Glutamatergic neuron (in vitro differentiated cells): ENCODE measurements at regions not wholly inside any gene's neighbourhood (a gene's known extent, or its start where the extent isn't known, plus 50 kb on each side); places are given as distances from the start of the nearest gene placed in this dataset.
"Not testable (repeated sequence)": the region's sequence is repeated elsewhere in the genome, so short reads cannot be mapped to it uniquely, and the experiment has no call there.

Source experiments
- DNase-seq: peaks from one replicate; pipeline ENCODE4 v3.0.0; 2022
- H3K27ac Mint-ChIP-seq: one replicate; pipeline ENCODE4 v1.8.0; 2020; ENCODE audit warnings: mild to moderate bottlenecking, mixed read lengths, inconsistent platforms; ENCODE audit not compliant: unreplicated experiment
- H3K27me3 Mint-ChIP-seq: one replicate; pipeline ENCODE4 v1.8.0; 2020; ENCODE audit warnings: mild to moderate bottlenecking, moderate library complexity, mixed read lengths, inconsistent platforms; ENCODE audit not compliant: unreplicated experiment
- H3K36me3 Mint-ChIP-seq: one replicate; pipeline ENCODE4 v1.8.0; 2020; ENCODE audit warnings: mild to moderate bottlenecking, mixed read lengths, inconsistent platforms; ENCODE audit not compliant: unreplicated experiment
- H3K4me1 Mint-ChIP-seq: one replicate; pipeline ENCODE4 v1.8.0; 2020; ENCODE audit warnings: mild to moderate bottlenecking, low read depth, mixed read lengths, inconsistent platforms; ENCODE audit not compliant: unreplicated experiment
- H3K4me3 Mint-ChIP-seq: one replicate; pipeline ENCODE4 v1.8.0; 2020; ENCODE audit warnings: mild to moderate bottlenecking, mixed read lengths, inconsistent platforms; ENCODE audit not compliant: unreplicated experiment
- H3K9me3 Mint-ChIP-seq: one replicate; pipeline ENCODE4 v1.8.0; 2020; ENCODE audit warnings: mild to moderate bottlenecking, moderate library complexity, mixed read lengths, inconsistent platforms; ENCODE audit not compliant: unreplicated experiment
- CTCF ChIP-seq: fragments of 200-600 bp; sonication (generic); IDR thresholded peaks from one replicate; pipeline ENCODE4 v1.5.0; 2021; ENCODE audit not compliant: partially characterized antibody, unreplicated experiment

DNA sequence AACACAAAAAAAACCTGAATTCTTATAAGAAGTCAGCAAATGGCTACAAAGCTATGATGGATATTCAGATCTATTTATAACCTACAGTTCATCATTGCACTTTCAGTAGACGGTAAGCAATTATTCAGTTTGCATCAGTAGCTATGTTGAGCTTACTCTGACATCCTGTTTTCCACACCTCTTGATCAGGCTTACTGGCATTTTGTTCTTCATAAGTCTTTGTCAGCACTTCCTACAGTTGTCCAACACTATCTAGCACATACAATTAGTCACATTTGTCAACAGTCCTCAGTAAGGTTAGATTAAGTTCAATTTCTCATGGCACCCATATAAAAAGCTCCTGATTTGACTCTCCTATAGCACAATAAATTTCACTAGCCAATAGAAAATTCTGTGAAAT, 71.2 kb upstream of the ST3GAL6 start:
- no peak for TF ChIP-seq CTCF
- H3K9me3 Mint-ChIP-seq: no peaks in the 10 kb centered on the region
- H3K36me3 Mint-ChIP-seq: no peaks in the 10 kb centered on the region
- no peak overlapping the region for H3K27ac Mint-ChIP-seq
- no peak for DNase-seq
- H3K4me3 Mint-ChIP-seq: no peak overlapping the region
- H3K27me3 Mint-ChIP-seq: no peaks in the 10 kb centered on the region
- no peaks in the 10 kb centered on the region for H3K4me1 Mint-ChIP-seq

GRCh38 chr3:98692787-98693473, 70.2 kb upstream of the ST3GAL6 start:
- Mint-ChIP-seq H3K27ac (no peak overlapping the region), H3K27me3 (no peaks in the 10 kb centered on the region), H3K36me3 (no peaks in the 10 kb centered on the region)

DNA sequence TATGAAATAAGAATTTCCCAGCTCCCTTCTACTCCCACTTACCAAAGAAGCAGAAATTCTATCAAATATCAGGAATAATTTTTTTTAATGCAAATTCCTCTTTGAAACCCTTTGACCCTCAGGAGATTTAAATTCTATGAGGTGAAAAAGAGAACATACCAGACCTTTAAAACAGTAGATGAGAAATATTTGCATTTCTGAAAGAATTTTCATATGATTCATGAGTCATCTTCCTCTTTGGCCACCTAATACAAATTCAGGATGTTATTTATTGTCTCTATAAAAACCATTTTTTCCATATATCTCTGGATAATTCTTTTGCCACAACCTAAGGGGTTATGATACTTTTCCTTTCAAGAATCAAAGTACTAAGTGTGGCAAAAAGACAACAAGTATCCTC, 67.3 kb upstream of the ST3GAL6 start:
- Mint-ChIP-seq H3K4me1 (no peaks in the 10 kb centered on the region), H3K27me3 (no peaks in the 10 kb centered on the region), H3K4me3 (no peak overlapping the region), H3K36me3 (no peaks in the 10 kb centered on the region), H3K27ac (no peak overlapping the region), H3K9me3 (no peaks in the 10 kb centered on the region)
- no peak for DNase-seq
- TF ChIP-seq CTCF: no peak

More at GRCh38 chr3:98692787-98693473, 70.2 kb upstream of the ST3GAL6 start:
- Mint-ChIP-seq H3K4me1 (no peaks in the 10 kb centered on the region), H3K4me3 (no peak overlapping the region), H3K9me3 (no peaks in the 10 kb centered on the region)
- no peak for TF ChIP-seq CTCF
- no peak for DNase-seq

- H3K4me3 Mint-ChIP-seq, H3K9me3 Mint-ChIP-seq, H3K27me3 Mint-ChIP-seq, H3K27ac Mint-ChIP-seq, DNase-seq, H3K36me3 Mint-ChIP-seq, H3K4me1 Mint-ChIP-seq: not testable (repeated sequence)
Measured at GRCh38 chr3:98696296-98696695, 66.8 kb upstream of the ST3GAL6 start.

DNA sequence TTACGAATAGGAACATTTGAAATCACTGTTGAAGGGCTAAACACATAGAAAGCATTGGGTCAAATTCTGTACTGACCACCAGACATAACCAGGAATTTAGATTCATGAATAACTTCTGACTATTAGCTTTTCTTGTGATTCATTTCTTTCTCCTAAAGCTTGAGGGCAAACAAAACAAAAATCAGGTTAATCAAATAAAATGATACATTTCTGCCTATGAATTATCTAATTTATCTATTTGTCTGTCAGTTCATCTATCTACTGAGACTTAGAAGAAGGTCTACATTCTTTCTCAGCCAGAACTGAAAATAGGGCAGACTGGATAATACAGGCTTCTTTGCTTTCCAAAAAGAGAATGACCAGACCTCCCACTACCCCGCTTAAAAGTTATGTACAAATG, 65.9 kb upstream of the ST3GAL6 start:
- H3K4me3 Mint-ChIP-seq: no peak overlapping the region
- no peak for TF ChIP-seq CTCF
- no peaks in the 10 kb centered on the region for H3K27me3 Mint-ChIP-seq
- no peak overlapping the region for H3K27ac Mint-ChIP-seq
- H3K4me1 Mint-ChIP-seq: no peaks in the 10 kb centered on the region
- H3K36me3 Mint-ChIP-seq: no peaks in the 10 kb centered on the region
- DNase-seq: no peak
- no peaks in the 10 kb centered on the region for H3K9me3 Mint-ChIP-seq

GRCh38 chr3:98699132-98699531, 64.0 kb upstream of the ST3GAL6 start:
- Mint-ChIP-seq H3K36me3 (no peaks in the 10 kb centered on the region), H3K27ac (no peak overlapping the region), H3K27me3 (peaks cover 1% of the 10 kb centered on the region), H3K4me1 (no peaks in the 10 kb centered on the region), H3K4me3 (no peak overlapping the region), H3K9me3 (no peaks in the 10 kb centered on the region)
- DNase-seq: no peak
- TF ChIP-seq CTCF: no peak
